Stomach smooth muscle (tissue), 2 donors: ENCODE measurements at regions not wholly inside any gene's neighbourhood (a gene's known extent, or its start where the extent isn't known, plus 50 kb on each side); places are given as distances from the start of the nearest gene placed in this dataset.

Source experiments
- H3K27ac ChIP-seq: one replicate; pipeline ENCODE4 v1.7.0; 2013; ENCODE audit warnings: mild to moderate bottlenecking, low read length, inconsistent platforms
- H3K27me3 ChIP-seq, 2 donors: one replicate each; pipeline ENCODE4 v1.7.0; 2013; ENCODE audit warnings: low read length in 2 of 2; ENCODE audit not compliant: insufficient read depth in 2 of 2, control insufficient read depth in 1 of 2
- H3K36me3 ChIP-seq, 2 donors: one replicate each; pipeline ENCODE4 v1.7.0; 2013; ENCODE audit warnings: low read length in 2 of 2; ENCODE audit not compliant: control insufficient read depth in 2 of 2, insufficient read depth in 2 of 2
- H3K4me1 ChIP-seq: one replicate; pipeline ENCODE4 v1.7.0; 2013; ENCODE audit warnings: low read length; ENCODE audit not compliant: control insufficient read depth, insufficient read depth
- H3K4me3 ChIP-seq, 2 donors: one replicate each; pipeline ENCODE4 v1.7.0; 2013; ENCODE audit warnings: low read length in 2 of 2
- H3K9ac ChIP-seq, 2 donors: one replicate each; pipeline ENCODE4 v1.7.0; 2013; ENCODE audit warnings: low read length in 2 of 2, mild to moderate bottlenecking in 1 of 2
- H3K9me3 ChIP-seq, 2 donors: one replicate each; pipeline ENCODE4 v1.7.0; 2013; ENCODE audit warnings: low read length in 2 of 2; ENCODE audit not compliant: control insufficient read depth in 2 of 2
- donor health status: healthy.
- donor health status: Pancreatic carcinoma.

GRCh38 chr15:93700051-93700450, 531.3 kb upstream of the MCTP2 start:
- no peak overlapping the region for H3K4me3 ChIP-seq
- H3K9me3 ChIP-seq: no peaks in the 10 kb centered on the region
- no peak overlapping the region for H3K9ac ChIP-seq
- H3K36me3 ChIP-seq: no peaks in the 10 kb centered on the region
- no peak overlapping the region for H3K27ac ChIP-seq
- no peaks in the 10 kb centered on the region for H3K4me1 ChIP-seq
- no peaks in the 10 kb centered on the region for H3K27me3 ChIP-seq

- no peaks in the 10 kb centered on the region for H3K4me1 ChIP-seq
- H3K36me3 ChIP-seq: no peaks in the 10 kb centered on the region
- no peak overlapping the region for H3K9ac ChIP-seq
- H3K4me3 ChIP-seq: no peak overlapping the region
- H3K27me3 ChIP-seq: no peaks in the 10 kb centered on the region
- H3K27ac ChIP-seq: no peak overlapping the region
- no peaks in the 10 kb centered on the region for H3K9me3 ChIP-seq
These were observed 537.3 kb upstream of the MCTP2 start for GRCh38 chr15:93694033-93694432.

GRCh38 chr15:93683651-93684050, 547.7 kb upstream of the MCTP2 start:
- H3K9me3 ChIP-seq: peaks cover 12 to 22% of the 10 kb centered on the region in 2 donors

GRCh38 chr15:93671387-93671943, 559.9 kb upstream of the MCTP2 start:
- Histone ChIP-seq H3K4me3 (no peak overlapping the region), H3K9me3 (no peaks in the 10 kb centered on the region), H3K27ac (no peak overlapping the region), H3K9ac (no peak overlapping the region), H3K36me3 (no peaks in the 10 kb centered on the region), H3K4me1 (no peaks in the 10 kb centered on the region), H3K27me3 (peaks cover 0 to 2% of the 10 kb centered on the region in 2 donors)

More at GRCh38 chr15:93683651-93684050, 547.7 kb upstream of the MCTP2 start:
- Histone ChIP-seq H3K4me1 (no peaks in the 10 kb centered on the region), H3K4me3 (no peak overlapping the region), H3K27me3 (no peaks in the 10 kb centered on the region), H3K9ac (no peak overlapping the region), H3K36me3 (no peaks in the 10 kb centered on the region), H3K27ac (no peak overlapping the region)

- no peaks in the 10 kb centered on the region for H3K36me3 ChIP-seq
- no peaks in the 10 kb centered on the region for H3K9me3 ChIP-seq
- no peak overlapping the region for H3K27ac ChIP-seq
- H3K9ac ChIP-seq: no peak overlapping the region
- H3K4me3 ChIP-seq: no peak overlapping the region
- H3K27me3 ChIP-seq: peaks cover 0 to 2% of the 10 kb centered on the region in 2 donors
- no peaks in the 10 kb centered on the region for H3K4me1 ChIP-seq
These were observed 560.4 kb upstream of the MCTP2 start for GRCh38 chr15:93670931-93671330.

- no peak overlapping the region for H3K4me3 ChIP-seq
- no peak overlapping the region for H3K27ac ChIP-seq
- H3K9ac ChIP-seq: no peak overlapping the region
- no peaks in the 10 kb centered on the region for H3K9me3 ChIP-seq
- no peaks in the 10 kb centered on the region for H3K27me3 ChIP-seq
- no peaks in the 10 kb centered on the region for H3K36me3 ChIP-seq
- no peaks in the 10 kb centered on the region for H3K4me1 ChIP-seq
These were observed 567.0 kb upstream of the MCTP2 start for GRCh38 chr15:93664213-93664956.

GRCh38 chr15:93662162-93662885, 569.0 kb upstream of the MCTP2 start:
- Histone ChIP-seq H3K27ac (no peak overlapping the region), H3K9me3 (no peaks in the 10 kb centered on the region), H3K4me1 (no peaks in the 10 kb centered on the region), H3K36me3 (no peaks in the 10 kb centered on the region), H3K27me3 (no peaks in the 10 kb centered on the region), H3K9ac (no peak overlapping the region), H3K4me3 (no peak overlapping the region)

GRCh38 chr15:93658026-93658816, 569.2 kb upstream of the RGMA start:
- no peak overlapping the region for H3K27ac ChIP-seq
- no peak overlapping the region for H3K4me3 ChIP-seq
- H3K36me3 ChIP-seq: no peaks in the 10 kb centered on the region
- no peaks in the 10 kb centered on the region for H3K4me1 ChIP-seq
- H3K27me3 ChIP-seq: no peaks in the 10 kb centered on the region
- H3K9me3 ChIP-seq: no peaks in the 10 kb centered on the region
- no peak overlapping the region for H3K9ac ChIP-seq

GRCh38 chr15:93656041-93656440, 567.0 kb upstream of the RGMA start:
- Histone ChIP-seq H3K36me3 (no peaks in the 10 kb centered on the region), H3K4me1 (no peaks in the 10 kb centered on the region), H3K9me3 (no peaks in the 10 kb centered on the region), H3K9ac (no peak overlapping the region), H3K4me3 (no peak overlapping the region), H3K27me3 (no peaks in the 10 kb centered on the region), H3K27ac (no peak overlapping the region)

- H3K4me1 ChIP-seq: no peaks in the 10 kb centered on the region
- H3K36me3 ChIP-seq: no peaks in the 10 kb centered on the region
- no peak overlapping the region for H3K9ac ChIP-seq
- H3K9me3 ChIP-seq: no peaks in the 10 kb centered on the region
- H3K4me3 ChIP-seq: no peak overlapping the region
- no peaks in the 10 kb centered on the region for H3K27me3 ChIP-seq
- no peak overlapping the region for H3K27ac ChIP-seq
These were observed 560.8 kb upstream of the RGMA start for GRCh38 chr15:93649691-93650235.
